Mucosa of stomach (tissue), 1 donor: ENCODE measurements at regions not wholly inside any gene's neighbourhood (a gene's known extent, or its start where the extent isn't known, plus 50 kb on each side); places are given as distances from the start of the nearest gene placed in this dataset.

Experiments used
- H3K27me3 ChIP-seq: one replicate; pipeline ENCODE4 v1.7.0; 2013; ENCODE audit warnings: mild to moderate bottlenecking, low read length; ENCODE audit not compliant: control insufficient read depth, insufficient read depth
- H3K36me3 ChIP-seq: one replicate; pipeline ENCODE4 v1.7.0; 2013; ENCODE audit warnings: low read length; ENCODE audit not compliant: control insufficient read depth, insufficient read depth
- H3K4me1 ChIP-seq: one replicate; pipeline ENCODE4 v1.7.0; 2013; ENCODE audit warnings: mild to moderate bottlenecking, low read length; ENCODE audit not compliant: control insufficient read depth, insufficient read depth
- H3K4me3 ChIP-seq: one replicate; pipeline ENCODE4 v1.7.0; 2013; ENCODE audit warnings: low read length
- H3K9ac ChIP-seq: one replicate; pipeline ENCODE4 v1.7.0; 2013; ENCODE audit warnings: mild to moderate bottlenecking, low read length, moderate library complexity
- H3K9me3 ChIP-seq: one replicate; pipeline ENCODE4 v1.7.0; 2013; ENCODE audit warnings: mild to moderate bottlenecking, low read length, moderate library complexity; ENCODE audit not compliant: control insufficient read depth
- donor health status: Pancreatic carcinoma.

- no peaks in the 10 kb centered on the region for H3K9me3 ChIP-seq
- H3K9ac ChIP-seq, result no peak overlapping the region
- no peaks in the 10 kb centered on the region for H3K36me3 ChIP-seq
- H3K27me3 ChIP-seq, result no peaks in the 10 kb centered on the region
- no peak overlapping the region for H3K4me3 ChIP-seq
- H3K4me1 ChIP-seq, result no peaks in the 10 kb centered on the region
Observed at GRCh38 chr3:74115906-74116305, 491.2 kb upstream of the PDZRN3 start.

GRCh38 chr3:74107451-74107850 lies 482.7 kb upstream of the PDZRN3 start:
- Histone ChIP-seq H3K27me3 (no peaks in the 10 kb centered on the region), H3K4me1 (no peaks in the 10 kb centered on the region), H3K9me3 (no peaks in the 10 kb centered on the region), H3K4me3 (no peak overlapping the region), H3K9ac (no peak overlapping the region), H3K36me3 (no peaks in the 10 kb centered on the region)

- Histone ChIP-seq H3K27me3 (no peaks in the 10 kb centered on the region), H3K9ac (no peak overlapping the region), H3K4me1 (no peaks in the 10 kb centered on the region), H3K36me3 (no peaks in the 10 kb centered on the region), H3K4me3 (no peak overlapping the region), H3K9me3 (no peaks in the 10 kb centered on the region)
Observed at GRCh38 chr3:74106925-74107324, 482.2 kb upstream of the PDZRN3 start.

- H3K36me3 ChIP-seq, result no peaks in the 10 kb centered on the region
- H3K4me1 ChIP-seq, result no peaks in the 10 kb centered on the region
- H3K9me3 ChIP-seq, result no peaks in the 10 kb centered on the region
- no peak overlapping the region for H3K4me3 ChIP-seq
- H3K27me3 ChIP-seq, result no peaks in the 10 kb centered on the region
- H3K9ac ChIP-seq, result no peak overlapping the region
Observed at GRCh38 chr3:74091204-74091603, 466.5 kb upstream of the PDZRN3 start.

GRCh38 chr3:74089814-74090213 lies 465.1 kb upstream of the PDZRN3 start:
- Histone ChIP-seq H3K9ac (no peak overlapping the region), H3K9me3 (no peaks in the 10 kb centered on the region), H3K27me3 (no peaks in the 10 kb centered on the region), H3K4me3 (no peak overlapping the region), H3K4me1 (no peaks in the 10 kb centered on the region), H3K36me3 (no peaks in the 10 kb centered on the region)

GRCh38 chr3:74080056-74080461 lies 455.3 kb upstream of the PDZRN3 start:
- H3K9me3 ChIP-seq, result no peaks in the 10 kb centered on the region
- no peak overlapping the region for H3K4me3 ChIP-seq
- no peak overlapping the region for H3K9ac ChIP-seq
- H3K27me3 ChIP-seq, result no peaks in the 10 kb centered on the region
- no peaks in the 10 kb centered on the region for H3K36me3 ChIP-seq
- no peaks in the 10 kb centered on the region for H3K4me1 ChIP-seq

- H3K4me1 ChIP-seq, result no peaks in the 10 kb centered on the region
- H3K27me3 ChIP-seq, result no peaks in the 10 kb centered on the region
- H3K36me3 ChIP-seq, result no peaks in the 10 kb centered on the region
- H3K9me3 ChIP-seq, result no peaks in the 10 kb centered on the region
- no peak overlapping the region for H3K9ac ChIP-seq
- H3K4me3 ChIP-seq, result no peak overlapping the region
Observed at GRCh38 chr3:74075241-74075640, 450.5 kb upstream of the PDZRN3 start.

- Histone ChIP-seq H3K9me3 (no peaks in the 10 kb centered on the region), H3K36me3 (no peaks in the 10 kb centered on the region), H3K9ac (no peak overlapping the region), H3K4me1 (no peaks in the 10 kb centered on the region), H3K4me3 (no peak overlapping the region), H3K27me3 (no peaks in the 10 kb centered on the region)
Observed at GRCh38 chr3:74074700-74075099, 450.0 kb upstream of the PDZRN3 start.

GRCh38 chr3:74067296-74067695 lies 442.6 kb upstream of the PDZRN3 start:
- Histone ChIP-seq H3K4me1 (no peaks in the 10 kb centered on the region), H3K27me3 (no peaks in the 10 kb centered on the region), H3K36me3 (no peaks in the 10 kb centered on the region), H3K9ac (no peak overlapping the region), H3K9me3 (no peaks in the 10 kb centered on the region), H3K4me3 (no peak overlapping the region)

GRCh38 chr3:74066456-74066855 lies 441.7 kb upstream of the PDZRN3 start:
- Histone ChIP-seq H3K4me1 (no peaks in the 10 kb centered on the region), H3K36me3 (no peaks in the 10 kb centered on the region), H3K9ac (no peak overlapping the region), H3K27me3 (no peaks in the 10 kb centered on the region), H3K4me3 (no peak overlapping the region), H3K9me3 (no peaks in the 10 kb centered on the region)

GRCh38 chr3:74059923-74060600 lies 435.3 kb upstream of the PDZRN3 start:
- H3K4me1 ChIP-seq, result no peaks in the 10 kb centered on the region
- no peaks in the 10 kb centered on the region for H3K36me3 ChIP-seq
- H3K27me3 ChIP-seq, result no peaks in the 10 kb centered on the region
- no peak overlapping the region for H3K9ac ChIP-seq
- H3K4me3 ChIP-seq, result no peak overlapping the region
- H3K9me3 ChIP-seq, result no peaks in the 10 kb centered on the region

GRCh38 chr3:74059301-74059922 lies 434.7 kb upstream of the PDZRN3 start:
- Histone ChIP-seq H3K9me3 (no peaks in the 10 kb centered on the region), H3K4me3 (no peak overlapping the region), H3K4me1 (no peaks in the 10 kb centered on the region), H3K9ac (no peak overlapping the region), H3K27me3 (no peaks in the 10 kb centered on the region), H3K36me3 (no peaks in the 10 kb centered on the region)
